ENCODE measurements at regions not wholly inside any gene's neighbourhood (a gene's known extent, or its start where the extent isn't known, plus 50 kb on each side); places are given as distances from the start of the nearest gene placed in this dataset.
"Not testable (repeated sequence)": the region's sequence is repeated elsewhere in the genome, so short reads cannot be mapped to it uniquely, and the experiment has no call there.

- no peak for DNase-seq
These were observed 200.4 kb downstream of the FOXD2 start for GRCh38 chr1:47638240-47638639.

- DNase-seq, result no peak
These were observed 200.9 kb downstream of the FOXD2 start for GRCh38 chr1:47638713-47639112.

- no peak for DNase-seq
These were observed 205.7 kb downstream of the FOXD2 start for GRCh38 chr1:47643306-47644211.

- DNase-seq, result no peak
These were observed 206.3 kb downstream of the FOXD2 start for GRCh38 chr1:47644212-47644573.

- DNase-seq, result no peak
These were observed 207.3 kb downstream of the FOXD2 start for GRCh38 chr1:47645151-47645550.

- no peak for DNase-seq
These were observed 208.8 kb downstream of the FOXD2 start for GRCh38 chr1:47646676-47647075.

- DNase-seq, result no peak
These were observed 209.5 kb downstream of the FOXD2 start for GRCh38 chr1:47647327-47647845.

GRCh38 chr1:47650205-47650604, 212.4 kb downstream of the FOXD2 start:
- DNase-seq, result no peak

GRCh38 chr1:47650611-47651010, 212.8 kb downstream of the FOXD2 start:
- no peak for DNase-seq

- no peak for DNase-seq
These were observed 213.7 kb downstream of the FOXD2 start for GRCh38 chr1:47651311-47652089.

- no peak for DNase-seq
These were observed 217.9 kb downstream of the FOXD2 start for GRCh38 chr1:47655521-47656300.

- no peak for DNase-seq
These were observed 219.2 kb downstream of the FOXD2 start for GRCh38 chr1:47656719-47657685.

- DNase-seq, result no peak
These were observed 220.5 kb downstream of the FOXD2 start for GRCh38 chr1:47658161-47658920.

- DNase-seq, result no peak
These were observed 221.3 kb downstream of the FOXD2 start for GRCh38 chr1:47659146-47659545.

- DNase-seq, result no peak
These were observed 222.8 kb downstream of the FOXD2 start for GRCh38 chr1:47660622-47661021.

GRCh38 chr1:47661040-47661439, 223.2 kb downstream of the FOXD2 start:
- no peak for DNase-seq

- DNase-seq, result no peak
These were observed 224.2 kb downstream of the FOXD2 start for GRCh38 chr1:47662068-47662467.

- no peak for DNase-seq
These were observed 225.4 kb downstream of the FOXD2 start for GRCh38 chr1:47663286-47663685.

GRCh38 chr1:47664356-47664755, 226.5 kb downstream of the FOXD2 start:
- DNase-seq, result no peak

GRCh38 chr1:47664896-47665295, 227.1 kb downstream of the FOXD2 start:
- not testable (repeated sequence) for DNase-seq

- no peak for DNase-seq
These were observed 231.3 kb downstream of the FOXD2 start for GRCh38 chr1:47669081-47669585.
